ENCODE measurements at regions not wholly inside any gene's neighbourhood (a gene's known extent, or its start where the extent isn't known, plus 50 kb on each side); places are given as distances from the start of the nearest gene placed in this dataset.

DNA sequence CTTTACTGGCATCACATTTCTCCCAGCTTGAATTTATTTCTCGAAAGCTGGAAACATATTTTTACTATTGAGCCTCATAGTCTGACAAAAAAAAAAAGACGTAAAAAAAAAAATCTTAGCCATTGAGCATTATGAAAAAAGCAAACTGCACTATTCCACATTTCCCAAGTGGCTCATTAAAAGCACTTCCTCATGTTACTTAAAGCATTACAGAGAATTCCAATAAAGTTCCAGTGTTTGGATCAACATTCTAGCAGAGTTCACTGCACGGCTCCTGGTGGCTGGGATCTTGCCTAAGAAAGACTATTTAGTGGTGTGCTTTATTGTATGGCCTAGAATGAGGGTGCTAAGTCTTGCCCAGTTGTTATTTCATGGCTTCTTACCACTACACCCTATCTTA lies 476.2 kb downstream of the PPARGC1A start:
- in situ Hi-C loops (cut with MboI), result no loop called here
- BruUV-seq (replicated peaks), result no TSS peak
- TF ChIP-seq JUN (IDR thresholded peaks at IDR 0.05; ENCODE audit: borderline replicate concordance, low read depth, low read length) (no peak), JUN (CRISPR knock-in tag; IDR thresholded peaks at IDR 0.05; ENCODE audit: borderline replicate concordance) (no peak), MCM5 (IDR thresholded peaks at IDR 0.05; ENCODE audit: low read depth) (no peak), PREB (CRISPR knock-in tag; IDR thresholded peaks at IDR 0.05) (no peak), RFX7 (CRISPR knock-in tag; IDR thresholded peaks at IDR 0.05) (no peak), MIER1 (IDR thresholded peaks at IDR 0.05; ENCODE audit: low read depth) (no peak), PRMT5 (CRISPR knock-in tag; IDR thresholded peaks at IDR 0.05) (no peak), NR2C2 (CRISPR knock-in tag; IDR thresholded peaks at IDR 0.05) (no peak), NR2C2 (tag; IDR thresholded peaks at IDR 0.05) (no peak), HLTF (IDR thresholded peaks at IDR 0.05) (no peak)
- TF ChIP-seq, protein P1, sequence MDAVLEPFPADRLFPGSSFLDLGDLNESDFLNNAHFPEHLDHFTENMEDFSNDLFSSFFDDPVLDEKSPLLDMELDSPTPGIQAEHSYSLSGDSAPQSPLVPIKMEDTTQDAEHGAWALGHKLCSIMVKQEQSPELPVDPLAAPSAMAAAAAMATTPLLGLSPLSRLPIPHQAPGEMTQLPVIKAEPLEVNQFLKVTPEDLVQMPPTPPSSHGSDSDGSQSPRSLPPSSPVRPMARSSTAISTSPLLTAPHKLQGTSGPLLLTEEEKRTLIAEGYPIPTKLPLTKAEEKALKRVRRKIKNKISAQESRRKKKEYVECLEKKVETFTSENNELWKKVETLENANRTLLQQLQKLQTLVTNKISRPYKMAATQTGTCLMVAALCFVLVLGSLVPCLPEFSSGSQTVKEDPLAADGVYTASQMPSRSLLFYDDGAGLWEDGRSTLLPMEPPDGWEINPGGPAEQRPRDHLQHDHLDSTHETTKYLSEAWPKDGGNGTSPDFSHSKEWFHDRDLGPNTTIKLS (IDR thresholded peaks at IDR 0.05; ENCODE audit: borderline replicate concordance, low read depth), result no peak
- TF ChIP-seq, protein P2, sequence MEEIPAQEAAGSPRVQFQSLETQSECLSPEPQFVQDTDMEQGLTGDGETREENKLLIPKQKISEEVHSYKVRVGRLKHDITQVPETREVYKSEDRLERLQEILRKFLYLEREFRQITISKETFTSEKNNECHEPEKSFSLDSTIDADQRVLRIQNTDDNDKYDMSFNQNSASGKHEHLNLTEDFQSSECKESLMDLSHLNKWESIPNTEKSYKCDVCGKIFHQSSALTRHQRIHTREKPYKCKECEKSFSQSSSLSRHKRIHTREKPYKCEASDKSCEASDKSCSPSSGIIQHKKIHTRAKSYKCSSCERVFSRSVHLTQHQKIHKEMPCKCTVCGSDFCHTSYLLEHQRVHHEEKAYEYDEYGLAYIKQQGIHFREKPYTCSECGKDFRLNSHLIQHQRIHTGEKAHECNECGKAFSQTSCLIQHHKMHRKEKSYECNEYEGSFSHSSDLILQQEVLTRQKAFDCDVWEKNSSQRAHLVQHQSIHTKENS (CRISPR knock-in tag; IDR thresholded peaks at IDR 0.05), result no peak
- CTCF ChIA-PET (ENCODE audit: low intra/inter-chr PET ratio), result no interaction called here
- H3K4me1 ChIP-seq (replicated peaks in 1 of 2; ENCODE audit: control insufficient read depth in 2 of 2, insufficient read depth in 2 of 2, low read length in 2 of 2), result no peaks in the 10 kb centered on the region
- FAIRE-seq (no peak), ATAC-seq (no peak), DNase-seq (ENCODE audit: extremely low read depth in 1 of 4, low spot score in 3 of 4) (no peak)
- H3K9me3 ChIP-seq (replicated peaks; ENCODE audit: control insufficient read depth, insufficient read depth, low read depth, low read length), result no peaks in the 10 kb centered on the region
- no peak overlapping the region for H3K9ac ChIP-seq (ENCODE audit: insufficient read depth in 1 of 2, low read depth in 2 of 2, low read length in 2 of 2)
- H2AFZ ChIP-seq (ENCODE audit: low read depth, low read length), result no peak overlapping the region
- H3K27ac ChIP-seq (ENCODE audit: extremely low read depth, low read depth, low read length), result no peak overlapping the region
- H3K4me2 ChIP-seq (ENCODE audit: insufficient read depth, low read length), result no peak overlapping the region
- no peaks in the 10 kb centered on the region for H3K79me2 ChIP-seq (ENCODE audit: control insufficient read depth, insufficient read depth, low read length)
- intact Hi-C loops (cut with micrococcal nuclease), result no loop called here
- H3K9me1 ChIP-seq (ENCODE audit: control insufficient read depth, insufficient read depth, low read length), result no peaks in the 10 kb centered on the region
- POLR2A ChIA-PET, result no interaction called here
- H3K36me3 ChIP-seq (ENCODE audit: control insufficient read depth, insufficient read depth, low read length), result no peaks in the 10 kb centered on the region
- H4K20me1 ChIP-seq (replicated peaks; ENCODE audit: control insufficient read depth, insufficient read depth, low read length), result no peaks in the 10 kb centered on the region
- 23% methylated on average over 3 of the region's 3 CpGs for WGBS (ENCODE audit: insufficient coverage, low coverage, missing lambda C conversion rate)
- no peak overlapping the region for H3K4me3 ChIP-seq
- no peaks in the 10 kb centered on the region for H3K27me3 ChIP-seq (ENCODE audit: control insufficient read depth in 2 of 2, insufficient read depth in 2 of 2, low read length in 2 of 2)

Data from K562 (cell line).